ENCODE measurements at regions not wholly inside any gene's neighbourhood (a gene's known extent, or its start where the extent isn't known, plus 50 kb on each side); places are given as distances from the start of the nearest gene placed in this dataset.
"Not testable (repeated sequence)": the region's sequence is repeated elsewhere in the genome, so short reads cannot be mapped to it uniquely, and the experiment has no call there.

DNA sequence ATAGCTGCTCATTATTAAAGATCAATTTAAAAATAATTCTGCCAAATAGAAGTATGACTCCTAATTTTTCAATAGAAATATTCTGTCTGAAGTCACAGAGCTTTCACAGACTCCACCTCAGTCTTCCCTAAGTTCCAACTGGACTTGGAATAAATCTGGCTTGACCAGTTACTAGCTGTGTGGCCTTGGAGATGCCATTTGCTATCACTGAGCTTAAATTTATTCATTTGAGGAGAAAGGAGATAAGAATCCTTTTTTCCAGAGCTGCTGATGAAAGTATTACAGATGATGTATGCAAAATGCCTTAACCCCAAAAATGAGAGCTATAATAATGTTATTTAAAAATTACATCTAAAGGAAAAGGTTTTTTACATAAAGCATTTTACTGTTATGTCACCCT is 125.0 kb downstream of the GJA1 start:
- Mint-ChIP-seq H3K9me3 (ENCODE audit: unreplicated experiment) (peaks cover 7% of the 10 kb centered on the region), H3K4me1 (ENCODE audit: low read depth, unreplicated experiment) (no peaks in the 10 kb centered on the region), H3K4me3 (ENCODE audit: unreplicated experiment) (no peak overlapping the region), H3K27ac (ENCODE audit: unreplicated experiment) (no peak overlapping the region), H3K27me3 (ENCODE audit: unreplicated experiment) (no peaks in the 10 kb centered on the region), H3K36me3 (ENCODE audit: unreplicated experiment) (peaks cover 8% of the 10 kb centered on the region)
- DNase-seq: no peak
- TF ChIP-seq, protein P1, sequence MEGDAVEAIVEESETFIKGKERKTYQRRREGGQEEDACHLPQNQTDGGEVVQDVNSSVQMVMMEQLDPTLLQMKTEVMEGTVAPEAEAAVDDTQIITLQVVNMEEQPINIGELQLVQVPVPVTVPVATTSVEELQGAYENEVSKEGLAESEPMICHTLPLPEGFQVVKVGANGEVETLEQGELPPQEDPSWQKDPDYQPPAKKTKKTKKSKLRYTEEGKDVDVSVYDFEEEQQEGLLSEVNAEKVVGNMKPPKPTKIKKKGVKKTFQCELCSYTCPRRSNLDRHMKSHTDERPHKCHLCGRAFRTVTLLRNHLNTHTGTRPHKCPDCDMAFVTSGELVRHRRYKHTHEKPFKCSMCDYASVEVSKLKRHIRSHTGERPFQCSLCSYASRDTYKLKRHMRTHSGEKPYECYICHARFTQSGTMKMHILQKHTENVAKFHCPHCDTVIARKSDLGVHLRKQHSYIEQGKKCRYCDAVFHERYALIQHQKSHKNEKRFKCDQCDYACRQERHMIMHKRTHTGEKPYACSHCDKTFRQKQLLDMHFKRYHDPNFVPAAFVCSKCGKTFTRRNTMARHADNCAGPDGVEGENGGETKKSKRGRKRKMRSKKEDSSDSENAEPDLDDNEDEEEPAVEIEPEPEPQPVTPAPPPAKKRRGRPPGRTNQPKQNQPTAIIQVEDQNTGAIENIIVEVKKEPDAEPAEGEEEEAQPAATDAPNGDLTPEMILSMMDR (IDR thresholded peaks at IDR 0.05; ENCODE audit: partially characterized antibody, unreplicated experiment): no peak

DNA sequence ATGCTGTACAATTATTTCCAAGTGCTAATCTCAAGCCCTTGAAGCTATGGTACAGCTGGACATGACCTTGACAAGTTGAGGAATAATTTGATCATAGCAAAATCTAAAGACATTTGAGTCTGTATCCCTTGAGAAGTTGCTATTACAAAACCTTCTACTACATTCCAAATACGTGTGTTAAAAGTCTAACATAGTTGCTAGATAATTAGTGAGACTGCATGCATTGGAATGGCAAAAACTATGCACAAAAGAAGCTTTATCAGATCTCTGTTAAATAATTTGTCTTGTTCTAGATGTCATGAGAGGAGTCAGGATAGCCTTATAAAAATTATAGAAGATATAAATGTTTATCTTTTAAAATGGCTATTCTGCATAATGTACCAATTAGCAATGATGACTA is 127.8 kb downstream of the GJA1 start:
- TF ChIP-seq, protein P1 (IDR thresholded peaks at IDR 0.05; ENCODE audit: partially characterized antibody, unreplicated experiment): no peak
- H3K27ac Mint-ChIP-seq (ENCODE audit: unreplicated experiment): no peak overlapping the region
- peaks cover 8% of the 10 kb centered on the region for H3K36me3 Mint-ChIP-seq (ENCODE audit: unreplicated experiment)
- no peaks in the 10 kb centered on the region for H3K4me1 Mint-ChIP-seq (ENCODE audit: low read depth, unreplicated experiment)
- H3K27me3 Mint-ChIP-seq (ENCODE audit: unreplicated experiment): no peaks in the 10 kb centered on the region
- no peak for DNase-seq
- peaks cover 7% of the 10 kb centered on the region for H3K9me3 Mint-ChIP-seq (ENCODE audit: unreplicated experiment)
- no peak overlapping the region for H3K4me3 Mint-ChIP-seq (ENCODE audit: unreplicated experiment)

GRCh38 chr6:121564529-121564928 is 129.1 kb downstream of the GJA1 start:
- H3K4me3 Mint-ChIP-seq (ENCODE audit: unreplicated experiment); H3K27ac Mint-ChIP-seq (ENCODE audit: unreplicated experiment); DNase-seq; H3K4me1 Mint-ChIP-seq (ENCODE audit: low read depth, unreplicated experiment); H3K27me3 Mint-ChIP-seq (ENCODE audit: unreplicated experiment); H3K36me3 Mint-ChIP-seq (ENCODE audit: unreplicated experiment): not testable (repeated sequence)
- peaks cover 10% of the 10 kb centered on the region for H3K9me3 Mint-ChIP-seq (ENCODE audit: unreplicated experiment)

DNA sequence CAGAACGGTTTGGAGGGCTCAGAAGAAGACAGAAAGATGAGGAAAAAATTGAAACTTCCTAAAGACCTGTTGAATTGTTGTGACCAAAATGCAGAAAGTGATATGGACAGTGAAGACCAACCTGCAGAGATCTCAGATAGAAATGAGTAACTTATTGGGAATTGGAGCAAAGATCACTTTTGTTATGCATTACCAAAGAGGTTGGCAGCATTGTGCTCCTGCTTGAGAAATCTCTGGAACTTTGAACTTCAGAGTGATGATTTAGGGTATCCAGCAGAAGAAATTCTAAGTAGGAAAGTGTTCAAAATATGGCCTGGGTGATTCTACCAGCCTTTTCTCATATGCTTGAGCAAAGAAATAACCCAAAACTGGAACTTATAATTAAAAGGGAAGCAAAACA is 136.0 kb downstream of the GJA1 start:
- DNase-seq: no peak
- no peak overlapping the region for H3K27ac Mint-ChIP-seq (ENCODE audit: unreplicated experiment)
- no peaks in the 10 kb centered on the region for H3K36me3 Mint-ChIP-seq (ENCODE audit: unreplicated experiment)
- TF ChIP-seq, protein P1 (IDR thresholded peaks at IDR 0.05; ENCODE audit: partially characterized antibody, unreplicated experiment): no peak
- H3K4me3 Mint-ChIP-seq (ENCODE audit: unreplicated experiment): no peak overlapping the region
- H3K27me3 Mint-ChIP-seq (ENCODE audit: unreplicated experiment): no peaks in the 10 kb centered on the region
- H3K4me1 Mint-ChIP-seq (ENCODE audit: low read depth, unreplicated experiment): no peaks in the 10 kb centered on the region
- H3K9me3 Mint-ChIP-seq (ENCODE audit: unreplicated experiment): peaks cover 5% of the 10 kb centered on the region

DNA sequence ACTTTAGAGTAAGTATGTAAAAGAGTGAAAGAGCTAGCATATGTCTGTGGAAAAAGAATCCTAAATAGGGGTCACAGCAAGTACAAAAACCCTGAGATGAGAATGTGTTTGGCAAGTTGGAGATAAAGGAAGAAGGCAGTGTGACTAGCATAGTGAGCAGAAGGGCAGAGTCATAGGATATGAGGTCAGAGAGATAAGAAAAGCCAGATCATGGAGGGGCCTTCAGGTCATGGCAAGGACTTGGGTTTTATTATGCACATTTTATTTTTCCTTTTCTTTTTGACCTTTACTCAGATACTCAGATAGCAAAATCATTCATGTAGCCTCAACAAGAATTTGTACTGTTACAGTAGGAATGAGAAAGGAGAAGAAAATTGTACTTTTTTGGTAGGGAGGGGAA is 138.0 kb downstream of the GJA1 start:
- DNase-seq: no peak
- no peaks in the 10 kb centered on the region for H3K4me1 Mint-ChIP-seq (ENCODE audit: low read depth, unreplicated experiment)
- H3K27me3 Mint-ChIP-seq (ENCODE audit: unreplicated experiment): no peaks in the 10 kb centered on the region
- H3K9me3 Mint-ChIP-seq (ENCODE audit: unreplicated experiment): peaks cover 5% of the 10 kb centered on the region
- H3K36me3 Mint-ChIP-seq (ENCODE audit: unreplicated experiment): no peaks in the 10 kb centered on the region
- TF ChIP-seq, protein P1 (IDR thresholded peaks at IDR 0.05; ENCODE audit: partially characterized antibody, unreplicated experiment): no peak
- H3K27ac Mint-ChIP-seq (ENCODE audit: unreplicated experiment): no peak overlapping the region
- H3K4me3 Mint-ChIP-seq (ENCODE audit: unreplicated experiment): no peak overlapping the region

DNA sequence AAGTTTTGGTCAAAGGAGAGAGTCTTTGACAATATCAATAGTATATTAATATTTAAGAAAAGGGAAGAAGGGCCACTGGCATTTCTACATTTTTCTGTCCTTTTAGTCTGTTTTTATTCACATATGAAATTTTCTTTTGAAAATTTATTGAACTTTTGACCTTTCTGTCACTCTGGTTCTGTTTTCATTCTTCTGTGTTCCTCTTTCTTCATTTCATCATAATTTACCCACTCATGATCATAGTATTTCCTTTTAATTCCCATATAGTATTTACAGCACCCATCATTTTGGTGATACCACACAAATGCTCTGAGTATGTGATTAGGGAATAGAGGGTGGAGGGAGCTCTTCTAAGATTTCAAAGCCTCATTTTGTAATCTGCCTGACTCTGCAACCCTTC is 142.8 kb downstream of the GJA1 start:
- DNase-seq: no peak
- H3K36me3 Mint-ChIP-seq (ENCODE audit: unreplicated experiment): no peaks in the 10 kb centered on the region
- no peak overlapping the region for H3K27ac Mint-ChIP-seq (ENCODE audit: unreplicated experiment)
- no peak overlapping the region for H3K4me3 Mint-ChIP-seq (ENCODE audit: unreplicated experiment)
- TF ChIP-seq, protein P1 (IDR thresholded peaks at IDR 0.05; ENCODE audit: partially characterized antibody, unreplicated experiment): no peak
- H3K9me3 Mint-ChIP-seq (ENCODE audit: unreplicated experiment): peaks cover 3% of the 10 kb centered on the region
- H3K27me3 Mint-ChIP-seq (ENCODE audit: unreplicated experiment): no peaks in the 10 kb centered on the region
- H3K4me1 Mint-ChIP-seq (ENCODE audit: low read depth, unreplicated experiment): no peaks in the 10 kb centered on the region
